HFFc6 (cell line): ENCODE measurements at regions not wholly inside any gene's neighbourhood (a gene's known extent, or its start where the extent isn't known, plus 50 kb on each side); places are given as distances from the start of the nearest gene placed in this dataset.
A peak's percentile ranks its signal among the peaks of the same experiment; 100 is the strongest.
"Not testable (repeated sequence)": the region's sequence is repeated elsewhere in the genome, so short reads cannot be mapped to it uniquely, and the experiment has no call there.

ENCODE experiments used
- DNase-seq: peaks from one replicate; pipeline ENCODE4 v3.0.0-alpha.2; 2018
- H3K27ac Mint-ChIP-seq: 2 replicates; pipeline ENCODE4 v1.8.0; 2020; ENCODE audit warnings: mild to moderate bottlenecking, mixed read lengths
- H3K27me3 Mint-ChIP-seq: 2 replicates; pipeline ENCODE4 v1.8.0; 2021; ENCODE audit warnings: mild to moderate bottlenecking, moderate library complexity, mixed read lengths; ENCODE audit not compliant: insufficient read depth
- H3K36me3 Mint-ChIP-seq: 2 replicates; pipeline ENCODE4 v1.8.0; 2021; ENCODE audit warnings: low read depth, mixed read lengths
- H3K4me1 Mint-ChIP-seq: 2 replicates; pipeline ENCODE4 v1.8.0; 2020; ENCODE audit warnings: low read depth, mixed read lengths
- H3K4me3 Mint-ChIP-seq: 2 replicates; pipeline ENCODE4 v1.8.0; 2020; ENCODE audit warnings: mild to moderate bottlenecking, moderate library complexity, mixed read lengths
- H3K9me3 Mint-ChIP-seq: 2 replicates; pipeline ENCODE4 v1.8.0; 2020; ENCODE audit warnings: mild to moderate bottlenecking, mixed read lengths
- CTCF ChIP-seq: fragments of 200-600 bp; sonication (generic); IDR thresholded peaks from 2 replicates; pipeline ENCODE4 v1.5.0; 2021; ENCODE audit warnings: antibody characterized with exemption, mild to moderate bottlenecking

- H3K36me3 Mint-ChIP-seq, result no peaks in the 10 kb centered on the region
Measured at GRCh38 chr3:184449161-184449515, 69.3 kb downstream of the CHRD start.

GRCh38 chr3:184450547-184450946, 70.7 kb downstream of the CHRD start:
- H3K36me3 Mint-ChIP-seq, result no peaks in the 10 kb centered on the region
- H3K4me3 Mint-ChIP-seq, result no peak overlapping the region
- TF ChIP-seq CTCF, result no peak
- H3K4me1 Mint-ChIP-seq, result peaks cover 14% of the 10 kb centered on the region
- no peak overlapping the region for H3K27ac Mint-ChIP-seq
- DNase-seq, result no peak
- peaks cover 8% of the 10 kb centered on the region for H3K27me3 Mint-ChIP-seq
- no peaks in the 10 kb centered on the region for H3K9me3 Mint-ChIP-seq

More at GRCh38 chr3:184449161-184449515, 69.3 kb downstream of the CHRD start:
- Mint-ChIP-seq H3K4me3 (no peak overlapping the region), H3K4me1 (peaks cover 14% of the 10 kb centered on the region), H3K9me3 (no peaks in the 10 kb centered on the region), H3K27me3 (peaks cover 11% of the 10 kb centered on the region), H3K27ac (peak overlapping the region; percentile 11; the same call in 1 of the 2 replicates)
- no peak for DNase-seq
- no peak for TF ChIP-seq CTCF

- no peak overlapping the region for H3K4me3 Mint-ChIP-seq
- 0 out of 2 replicates have a peak, but pooled peaks cover 4% of the 10 kb centered on the region for H3K9me3 Mint-ChIP-seq
Measured at GRCh38 chr3:184453296-184453695, 73.4 kb downstream of the CHRD start.

GRCh38 chr3:184455991-184456390, 76.1 kb downstream of the CHRD start:
- TF ChIP-seq CTCF, result no peak
- Mint-ChIP-seq H3K36me3 (peaks cover 7% of the 10 kb centered on the region), H3K4me3 (no peak overlapping the region), H3K9me3 (0 out of 2 replicates have a peak, but pooled peaks cover 4% of the 10 kb centered on the region), H3K27ac (no peak overlapping the region), H3K27me3 (peaks cover 7% of the 10 kb centered on the region), H3K4me1 (peaks cover 11% of the 10 kb centered on the region)
- no peak for DNase-seq

More at GRCh38 chr3:184453296-184453695, 73.4 kb downstream of the CHRD start:
- H3K4me1 Mint-ChIP-seq, result peaks cover 11% of the 10 kb centered on the region
- peaks cover 7% of the 10 kb centered on the region for H3K36me3 Mint-ChIP-seq
- no peak overlapping the region for H3K27ac Mint-ChIP-seq
- H3K27me3 Mint-ChIP-seq, result peaks cover 5% of the 10 kb centered on the region
- no peak for TF ChIP-seq CTCF
- DNase-seq, result no peak

- Mint-ChIP-seq H3K4me3 (no peak overlapping the region), H3K36me3 (peaks cover 7% of the 10 kb centered on the region), H3K9me3 (0 out of 2 replicates have a peak, but pooled peaks cover 4% of the 10 kb centered on the region), H3K27ac (no peak overlapping the region), H3K4me1 (peaks cover 11% of the 10 kb centered on the region), H3K27me3 (peaks cover 7% of the 10 kb centered on the region)
- TF ChIP-seq CTCF, result no peak
- DNase-seq, result no peak
Measured at GRCh38 chr3:184456476-184456875, 76.6 kb downstream of the CHRD start.

GRCh38 chr3:184457329-184457728, 77.5 kb downstream of the CHRD start:
- no peak overlapping the region for H3K4me3 Mint-ChIP-seq
- no peak for TF ChIP-seq CTCF
- no peak overlapping the region for H3K27ac Mint-ChIP-seq
- H3K27me3 Mint-ChIP-seq, result peaks cover 7% of the 10 kb centered on the region
- peaks cover 7% of the 10 kb centered on the region for H3K36me3 Mint-ChIP-seq
- DNase-seq, result no peak
- H3K9me3 Mint-ChIP-seq, result 0 out of 2 replicates have a peak, but pooled peaks cover 4% of the 10 kb centered on the region
- peaks cover 11% of the 10 kb centered on the region for H3K4me1 Mint-ChIP-seq

GRCh38 chr3:184457784-184458377, 78.0 kb downstream of the CHRD start:
- not testable (repeated sequence) for DNase-seq, H3K4me3 Mint-ChIP-seq, H3K36me3 Mint-ChIP-seq, H3K27me3 Mint-ChIP-seq, H3K27ac Mint-ChIP-seq, H3K9me3 Mint-ChIP-seq
- peaks cover 11% of the 10 kb centered on the region for H3K4me1 Mint-ChIP-seq
